Parathyroid adenoma (tissue), 2 donors: ENCODE measurements at regions not wholly inside any gene's neighbourhood (a gene's known extent, or its start where the extent isn't known, plus 50 kb on each side); places are given as distances from the start of the nearest gene placed in this dataset.

Experiments used
- H2AFZ ChIP-seq: fragments of 300-600 bp; sonication (generic); one replicate; pipeline ENCODE4 v1.7.0; 2017; ENCODE audit warnings: antibody characterized with exemption, mild to moderate bottlenecking
- H3K27ac ChIP-seq: fragments of 300-600 bp; sonication (generic); one replicate; pipeline ENCODE4 v1.7.0; 2017
- H3K27me3 ChIP-seq: fragments of 300-600 bp; sonication (generic); one replicate; pipeline ENCODE4 v1.7.0; 2017; ENCODE audit warnings: low read length; ENCODE audit not compliant: control insufficient read depth, insufficient read depth
- H3K36me3 ChIP-seq: fragments of 300-600 bp; sonication (generic); one replicate; pipeline ENCODE4 v1.7.0; 2017; ENCODE audit warnings: low read length; ENCODE audit not compliant: control insufficient read depth, insufficient read depth
- H3K4me1 ChIP-seq: fragments of 300-600 bp; sonication (generic); one replicate; pipeline ENCODE4 v1.7.0; 2017; ENCODE audit warnings: control low read depth
- H3K4me2 ChIP-seq: fragments of 300-600 bp; sonication (generic); one replicate; pipeline ENCODE4 v1.7.0; 2017; ENCODE audit warnings: low read length
- H3K4me3 ChIP-seq: fragments of 300-600 bp; sonication (generic); one replicate; pipeline ENCODE4 v1.7.0; 2017; ENCODE audit warnings: low read depth, low read length
- H3K79me2 ChIP-seq: fragments of 300-600 bp; sonication (generic); one replicate; pipeline ENCODE4 v1.7.0; 2017; ENCODE audit warnings: control low read depth
- H3K9ac ChIP-seq: fragments of 300-600 bp; sonication (generic); one replicate; pipeline ENCODE4 v1.7.0; 2017; ENCODE audit warnings: mild to moderate bottlenecking
- H3K9me3 ChIP-seq: fragments of 300-600 bp; sonication (generic); one replicate; pipeline ENCODE4 v1.7.0; 2017; ENCODE audit warnings: low read length; ENCODE audit not compliant: control insufficient read depth
- TF ChIP-seq, protein P1 (sequence below): fragments of 300-600 bp; sonication (generic); IDR thresholded peaks from one replicate; pipeline ENCODE4 v1.7.0; 2017; ENCODE audit warnings: antibody characterized with exemption, mild to moderate bottlenecking
- donor health status: primary hyperparathyroidism.

DNA sequence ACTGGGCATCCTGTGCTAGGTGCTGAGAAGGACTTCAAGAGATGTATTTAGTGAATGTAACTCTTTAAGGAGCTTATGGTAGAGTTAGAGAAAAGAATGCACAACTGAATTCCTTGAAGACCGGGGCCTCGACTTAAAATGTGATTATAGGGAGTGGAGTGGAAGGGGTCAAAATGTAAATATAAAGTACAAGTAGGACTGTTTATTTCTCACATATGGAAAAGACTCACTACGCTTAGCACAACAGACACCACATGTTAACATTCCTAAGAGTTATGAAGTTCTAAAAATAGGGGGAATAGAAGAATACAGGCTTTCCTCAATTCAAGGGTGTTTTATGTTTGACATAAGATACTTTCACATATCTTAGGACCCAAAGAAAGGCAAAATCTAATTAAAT lies 117.8 kb upstream of the OSMR start:
- H2AFZ ChIP-seq: no peak overlapping the region
- H3K27ac ChIP-seq: no peak overlapping the region
- no peaks in the 10 kb centered on the region for H3K9me3 ChIP-seq
- TF ChIP-seq, protein P1, sequence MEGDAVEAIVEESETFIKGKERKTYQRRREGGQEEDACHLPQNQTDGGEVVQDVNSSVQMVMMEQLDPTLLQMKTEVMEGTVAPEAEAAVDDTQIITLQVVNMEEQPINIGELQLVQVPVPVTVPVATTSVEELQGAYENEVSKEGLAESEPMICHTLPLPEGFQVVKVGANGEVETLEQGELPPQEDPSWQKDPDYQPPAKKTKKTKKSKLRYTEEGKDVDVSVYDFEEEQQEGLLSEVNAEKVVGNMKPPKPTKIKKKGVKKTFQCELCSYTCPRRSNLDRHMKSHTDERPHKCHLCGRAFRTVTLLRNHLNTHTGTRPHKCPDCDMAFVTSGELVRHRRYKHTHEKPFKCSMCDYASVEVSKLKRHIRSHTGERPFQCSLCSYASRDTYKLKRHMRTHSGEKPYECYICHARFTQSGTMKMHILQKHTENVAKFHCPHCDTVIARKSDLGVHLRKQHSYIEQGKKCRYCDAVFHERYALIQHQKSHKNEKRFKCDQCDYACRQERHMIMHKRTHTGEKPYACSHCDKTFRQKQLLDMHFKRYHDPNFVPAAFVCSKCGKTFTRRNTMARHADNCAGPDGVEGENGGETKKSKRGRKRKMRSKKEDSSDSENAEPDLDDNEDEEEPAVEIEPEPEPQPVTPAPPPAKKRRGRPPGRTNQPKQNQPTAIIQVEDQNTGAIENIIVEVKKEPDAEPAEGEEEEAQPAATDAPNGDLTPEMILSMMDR: no peak
- H3K4me3 ChIP-seq: no peak overlapping the region
- H3K79me2 ChIP-seq: no peaks in the 10 kb centered on the region
- no peaks in the 10 kb centered on the region for H3K4me1 ChIP-seq
- no peak overlapping the region for H3K4me2 ChIP-seq
- no peaks in the 10 kb centered on the region for H3K27me3 ChIP-seq
- no peaks in the 10 kb centered on the region for H3K36me3 ChIP-seq
- H3K9ac ChIP-seq: no peak overlapping the region

DNA sequence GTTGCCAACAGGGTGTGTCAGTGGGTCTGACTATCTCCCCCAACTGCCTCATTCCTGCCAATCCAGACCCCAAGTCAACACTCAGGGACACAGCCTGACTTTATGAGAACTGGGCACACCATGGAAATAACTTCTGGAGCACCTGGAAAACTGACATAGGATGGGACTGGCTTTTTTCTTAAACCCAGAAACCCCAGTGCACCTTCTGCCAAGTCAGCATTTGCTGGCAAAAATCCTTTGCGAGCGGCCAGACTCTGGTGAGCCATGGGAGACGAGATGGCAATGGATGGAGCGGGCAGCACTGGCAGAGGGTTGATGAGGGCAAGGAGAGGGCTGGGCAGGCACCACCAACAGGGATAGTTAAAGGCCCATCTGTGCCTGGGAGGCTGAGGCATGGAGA lies 114.4 kb upstream of the OSMR start:
- Histone ChIP-seq H3K4me2 (no peak overlapping the region), H3K4me3 (no peak overlapping the region), H2AFZ (no peak overlapping the region), H3K27ac (no peak overlapping the region), H3K4me1 (no peaks in the 10 kb centered on the region), H3K9ac (no peak overlapping the region), H3K9me3 (no peaks in the 10 kb centered on the region), H3K36me3 (no peaks in the 10 kb centered on the region), H3K79me2 (no peaks in the 10 kb centered on the region), H3K27me3 (no peaks in the 10 kb centered on the region)
- TF ChIP-seq, protein P1: no peak

DNA sequence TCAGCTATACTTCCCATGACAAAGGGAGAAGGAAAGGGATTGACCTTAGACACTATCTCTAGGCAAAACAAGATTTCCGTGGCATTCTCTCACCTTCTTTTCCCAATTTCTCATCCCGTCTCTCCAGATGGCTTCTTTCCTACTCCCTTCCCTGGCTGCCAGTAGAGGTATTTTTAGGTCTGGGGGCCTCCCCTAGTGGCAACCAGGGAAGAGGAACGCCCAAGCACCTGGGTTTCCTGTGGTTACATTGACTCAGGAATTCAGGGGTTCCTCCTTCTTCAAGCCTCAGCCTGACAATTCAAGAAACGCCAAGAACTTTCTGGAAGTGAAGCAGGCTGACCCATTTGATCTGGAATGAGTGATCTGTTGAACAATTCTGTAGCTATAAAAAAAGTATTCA lies 111.5 kb upstream of the OSMR start:
- Histone ChIP-seq H3K36me3 (no peaks in the 10 kb centered on the region), H3K9me3 (no peaks in the 10 kb centered on the region), H3K79me2 (no peaks in the 10 kb centered on the region), H3K4me2 (no peak overlapping the region), H3K4me1 (no peaks in the 10 kb centered on the region), H3K27ac (no peak overlapping the region), H2AFZ (no peak overlapping the region), H3K4me3 (no peak overlapping the region), H3K27me3 (no peaks in the 10 kb centered on the region), H3K9ac (no peak overlapping the region)
- TF ChIP-seq, protein P1: no peak

DNA sequence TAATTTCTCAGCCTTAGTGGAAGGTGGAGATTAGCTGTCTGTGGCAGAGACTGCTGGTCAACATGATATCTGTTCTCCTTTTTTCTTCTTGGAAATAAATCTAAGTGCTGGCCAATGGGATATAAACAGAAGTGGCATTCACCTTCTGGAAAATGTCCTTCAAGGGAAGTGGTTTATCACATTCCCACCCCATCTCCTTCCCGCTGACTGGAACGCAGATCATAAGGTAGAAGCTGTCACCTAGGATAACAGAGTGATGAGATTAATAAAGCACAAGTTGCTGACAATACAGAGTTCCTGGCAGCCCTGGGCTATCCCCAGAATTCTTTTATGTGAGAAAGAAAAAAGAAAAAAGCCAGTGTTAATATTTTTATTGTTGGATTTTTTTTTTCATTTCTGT lies 109.7 kb upstream of the OSMR start:
- Histone ChIP-seq H3K36me3 (no peaks in the 10 kb centered on the region), H3K9ac (no peak overlapping the region), H3K4me3 (no peak overlapping the region), H2AFZ (no peak overlapping the region), H3K27me3 (no peaks in the 10 kb centered on the region), H3K4me2 (no peak overlapping the region), H3K4me1 (no peaks in the 10 kb centered on the region), H3K79me2 (no peaks in the 10 kb centered on the region), H3K9me3 (no peaks in the 10 kb centered on the region), H3K27ac (no peak overlapping the region)
- TF ChIP-seq, protein P1: no peak

DNA sequence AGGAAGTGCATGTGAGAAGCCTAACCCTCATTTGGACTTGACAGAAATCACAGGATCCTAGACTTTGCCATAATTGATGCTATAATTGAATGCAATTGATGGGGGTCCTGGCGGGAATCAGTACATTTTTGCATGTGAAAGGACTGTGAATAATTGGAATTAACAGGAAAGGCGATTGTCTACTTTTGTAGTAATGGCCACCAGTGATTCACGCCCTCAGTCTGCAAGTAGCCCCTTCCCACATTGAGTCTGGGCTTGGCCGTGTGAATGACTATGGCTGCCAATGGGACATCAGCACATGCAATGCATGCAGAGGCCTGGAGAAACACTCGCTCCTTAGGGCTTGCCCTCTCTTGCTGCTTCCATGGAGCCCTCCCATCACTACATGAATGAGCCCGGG lies 107.8 kb upstream of the OSMR start:
- Histone ChIP-seq H3K36me3 (no peaks in the 10 kb centered on the region), H3K4me1 (no peaks in the 10 kb centered on the region), H3K79me2 (no peaks in the 10 kb centered on the region), H3K4me2 (no peak overlapping the region), H3K9ac (no peak overlapping the region), H2AFZ (no peak overlapping the region), H3K27ac (no peak overlapping the region), H3K9me3 (no peaks in the 10 kb centered on the region), H3K27me3 (no peaks in the 10 kb centered on the region), H3K4me3 (no peak overlapping the region)
- TF ChIP-seq, protein P1: no peak
